Astrocyte of the spinal cord (primary cell): ENCODE measurements at regions not wholly inside any gene's neighbourhood (a gene's known extent, or its start where the extent isn't known, plus 50 kb on each side); places are given as distances from the start of the nearest gene placed in this dataset.

Experiments
- DNase-seq: peaks from one replicate; pipeline ENCODE4 v3.0.0; 2011; ENCODE audit warnings: low read depth, low spot score
- H3K4me3 ChIP-seq: 2 replicates; pipeline ENCODE4 v1.5.1; 2011; ENCODE audit warnings: low read depth, mild to moderate bottlenecking, low read length, moderate library complexity
- CTCF ChIP-seq: IDR thresholded peaks from 2 replicates; pipeline ENCODE4 v1.5.1; 2012; ENCODE audit warnings: low read depth, mild to moderate bottlenecking, low read length, inconsistent platforms
- in situ Hi-C: cut with HindIII; loops from 2 replicates; pipeline ENCODE4 v1.10.0; 2017; ENCODE audit warnings: low sequenced_read_pairs

- in situ Hi-C loops, result no loop called here
- no peak for DNase-seq
- no peak overlapping the region for H3K4me3 ChIP-seq
- TF ChIP-seq CTCF, result no peak
Measured at GRCh38 chr1:90564164-90564563, 152.9 kb downstream of the BARHL2 start.

GRCh38 chr1:90562892-90563291 lies 154.2 kb downstream of the BARHL2 start:
- no peak for DNase-seq
- no peak for TF ChIP-seq CTCF
- no peak overlapping the region for H3K4me3 ChIP-seq
- in situ Hi-C loops, result no loop called here

DNA sequence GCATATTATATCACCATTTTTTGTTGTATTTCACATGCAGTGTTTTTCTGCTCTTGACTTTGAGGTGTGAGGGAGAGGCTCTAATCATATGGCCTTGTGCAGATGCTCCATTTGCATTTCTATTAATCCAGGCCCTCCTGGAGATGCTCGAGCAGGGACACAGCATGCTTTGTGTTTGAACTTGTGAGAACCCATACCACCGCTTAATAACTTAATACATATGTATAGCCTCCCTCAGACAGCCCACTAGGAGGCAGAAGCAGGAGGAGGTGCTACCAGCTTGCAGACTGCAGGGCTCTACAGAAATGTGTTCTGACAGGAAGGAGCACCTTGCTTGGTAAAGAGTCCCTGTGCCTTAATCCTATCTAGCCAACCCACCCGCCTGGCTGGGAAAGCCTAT lies 155.2 kb downstream of the BARHL2 start:
- no peak overlapping the region for H3K4me3 ChIP-seq
- TF ChIP-seq CTCF, result no peak
- in situ Hi-C loops, result no loop called here
- DNase-seq, result no peak

DNA sequence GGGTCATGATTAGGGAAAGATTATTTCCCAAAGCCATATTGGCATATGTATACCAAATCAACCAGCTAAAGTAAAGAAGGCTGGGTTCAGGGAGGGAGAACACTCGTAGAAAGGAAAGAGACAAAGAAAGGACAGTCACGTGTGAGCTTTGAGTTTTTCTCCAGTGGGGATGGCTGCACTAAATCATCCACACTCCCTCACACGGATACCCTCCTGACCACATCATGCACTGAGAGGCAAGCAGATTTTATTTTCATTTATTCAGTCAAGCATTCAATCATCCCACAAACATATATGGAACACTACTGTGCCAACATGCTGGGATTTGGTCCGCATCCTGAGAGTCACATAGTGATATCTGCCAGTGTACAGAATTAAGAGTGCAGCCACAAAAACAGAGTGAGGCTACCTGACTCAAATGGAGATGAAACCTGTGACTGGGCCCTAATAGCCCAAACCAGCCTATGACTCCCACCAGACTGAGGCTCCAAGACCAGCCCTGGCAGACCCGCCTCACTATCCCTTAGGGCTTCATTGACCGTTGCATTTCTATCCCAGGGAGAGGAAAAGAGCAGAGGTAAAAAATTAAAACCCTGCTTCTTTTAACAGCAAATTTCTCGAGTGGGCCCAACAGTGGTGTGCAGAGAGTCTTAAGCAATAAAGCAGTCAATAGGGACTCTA lies 155.9 kb downstream of the BARHL2 start:
- H3K4me3 ChIP-seq, result no peak overlapping the region
- TF ChIP-seq CTCF, result no peak
- no peak for DNase-seq
- in situ Hi-C loops, result no loop called here

- DNase-seq, result no peak
- H3K4me3 ChIP-seq, result no peak overlapping the region
- in situ Hi-C loops, result no loop called here
- no peak for TF ChIP-seq CTCF
Measured at GRCh38 chr1:90558754-90559378, 158.2 kb downstream of the BARHL2 start.

DNA sequence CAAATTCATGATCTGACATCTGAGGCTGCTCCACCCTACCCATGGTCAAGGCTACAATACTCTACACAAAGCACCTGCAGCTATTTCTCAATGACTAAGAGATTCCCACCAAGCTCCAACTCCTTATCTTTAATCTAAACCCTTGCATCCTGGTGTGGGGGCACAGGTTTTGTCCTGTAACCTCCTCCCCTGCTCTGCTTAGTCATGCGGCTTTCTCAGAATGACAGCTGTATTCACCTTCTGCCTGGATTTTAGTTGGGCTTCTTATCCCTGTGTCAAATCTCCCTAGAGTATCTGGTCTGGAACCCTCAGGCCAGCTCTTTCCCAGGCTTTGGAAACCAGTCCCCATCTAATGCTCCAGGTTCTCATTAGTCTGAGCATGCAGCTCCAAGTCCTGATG lies 159.0 kb downstream of the BARHL2 start:
- no peak for TF ChIP-seq CTCF
- no peak for DNase-seq
- in situ Hi-C loops, result no loop called here
- H3K4me3 ChIP-seq, result no peak overlapping the region
